ENCODE measurements at regions not wholly inside any gene's neighbourhood (a gene's known extent, or its start where the extent isn't known, plus 50 kb on each side); places are given as distances from the start of the nearest gene placed in this dataset.

- no peak overlapping the region for H3K9ac ChIP-seq (ENCODE audit: insufficient read length, low read depth)
- DNase-seq (ENCODE audit: low read depth, low spot score): no peak
- H3K4me3 ChIP-seq (ENCODE audit: insufficient read length, low read depth): no peak overlapping the region
- H3K36me3 ChIP-seq (ENCODE audit: insufficient read depth, insufficient read length, low read length): no peaks in the 10 kb centered on the region
- no peaks in the 10 kb centered on the region for H3K9me3 ChIP-seq (ENCODE audit: insufficient read depth, low read length)
- TF ChIP-seq ZNF274 (IDR thresholded peaks at IDR 0.05; ENCODE audit: low read depth, low read length): no peak
- TF ChIP-seq YY1 (IDR thresholded peaks at IDR 0.05; ENCODE audit: insufficient read depth, insufficient read length): no peak
- no peak for TF ChIP-seq SUZ12 (IDR thresholded peaks at IDR 0.05; ENCODE audit: extremely low read depth, insufficient read depth, insufficient read length)
- H3K4me1 ChIP-seq (ENCODE audit: insufficient read depth, insufficient read length): peaks cover 7% of the 10 kb centered on the region
- no peaks in the 10 kb centered on the region for H3K27me3 ChIP-seq (ENCODE audit: insufficient read depth, insufficient read length)
These were observed 51.7 kb upstream of the FBXL17 start for GRCh38 chr5:108433600-108433999.

GRCh38 chr5:108432024-108432423 is 50.1 kb upstream of the FBXL17 start:
- no peak overlapping the region for H3K9ac ChIP-seq (ENCODE audit: insufficient read length, low read depth)
- H3K36me3 ChIP-seq (ENCODE audit: insufficient read depth, insufficient read length, low read length): no peaks in the 10 kb centered on the region
- H3K9me3 ChIP-seq (ENCODE audit: insufficient read depth, low read length): no peaks in the 10 kb centered on the region
- H3K4me3 ChIP-seq (ENCODE audit: insufficient read length, low read depth): no peak overlapping the region
- TF ChIP-seq YY1 (IDR thresholded peaks at IDR 0.05; ENCODE audit: insufficient read depth, insufficient read length): no peak
- no peak for TF ChIP-seq ZNF274 (IDR thresholded peaks at IDR 0.05; ENCODE audit: low read depth, low read length)
- TF ChIP-seq SUZ12 (IDR thresholded peaks at IDR 0.05; ENCODE audit: extremely low read depth, insufficient read depth, insufficient read length): no peak
- peaks cover 6% of the 10 kb centered on the region for H3K4me1 ChIP-seq (ENCODE audit: insufficient read depth, insufficient read length)
- no peaks in the 10 kb centered on the region for H3K27me3 ChIP-seq (ENCODE audit: insufficient read depth, insufficient read length)
- DNase-seq (ENCODE audit: low read depth, low spot score): no peak

Measured in NT2/D1 (cell line).